NCI-H187 treated with DMSO at 0.1 percent for 48 hours (cell line): ENCODE measurements at regions not wholly inside any gene's neighbourhood (a gene's known extent, or its start where the extent isn't known, plus 50 kb on each side); places are given as distances from the start of the nearest gene placed in this dataset.
"Not testable (repeated sequence)": the region's sequence is repeated elsewhere in the genome, so short reads cannot be mapped to it uniquely, and the experiment has no call there.

Experiments
- DNase-seq: peaks from one replicate; lab custom pipeline; 2025; lab: John Stamatoyannopoulos, UW

DNA sequence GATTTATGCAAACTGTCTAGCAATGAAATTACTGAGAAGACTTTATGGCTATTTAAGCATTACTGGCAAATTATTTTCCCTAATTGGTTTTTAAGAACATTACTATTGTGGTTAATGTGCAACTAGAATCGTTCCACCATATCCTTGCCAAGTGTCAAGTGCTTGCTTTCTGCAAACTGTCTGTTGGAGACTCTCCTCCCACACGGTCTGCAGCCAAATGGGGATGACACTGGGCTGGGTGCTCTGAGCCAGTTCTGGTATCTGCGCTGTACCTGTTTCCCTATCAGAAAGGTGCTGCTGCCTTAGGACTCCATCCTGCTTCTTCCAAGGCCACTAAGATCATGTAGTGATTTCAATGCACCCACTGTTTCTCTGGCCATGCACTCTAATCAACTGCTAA, 110.4 kb downstream of the RAMP3 start:
- DNase-seq: no peak

DNA sequence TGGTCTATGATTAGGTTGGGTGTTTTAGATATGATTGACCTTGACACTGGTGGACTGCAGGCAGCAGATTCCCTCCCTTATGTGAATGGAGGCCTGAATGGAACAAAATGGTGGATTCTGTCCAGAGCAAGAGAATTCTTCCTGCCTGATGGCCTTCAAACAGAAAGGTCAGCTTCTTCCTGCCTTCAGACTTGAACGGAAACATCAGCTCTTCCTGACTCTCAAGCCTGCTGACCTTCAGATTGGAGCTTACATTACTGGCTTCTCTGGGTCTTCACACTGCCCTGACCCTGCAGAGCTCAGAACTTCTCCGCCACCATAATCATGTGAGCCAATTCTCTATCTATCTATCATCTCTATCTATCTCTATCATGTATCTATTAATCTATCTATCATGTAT, 111.6 kb downstream of the RAMP3 start:
- DNase-seq: no peak

DNA sequence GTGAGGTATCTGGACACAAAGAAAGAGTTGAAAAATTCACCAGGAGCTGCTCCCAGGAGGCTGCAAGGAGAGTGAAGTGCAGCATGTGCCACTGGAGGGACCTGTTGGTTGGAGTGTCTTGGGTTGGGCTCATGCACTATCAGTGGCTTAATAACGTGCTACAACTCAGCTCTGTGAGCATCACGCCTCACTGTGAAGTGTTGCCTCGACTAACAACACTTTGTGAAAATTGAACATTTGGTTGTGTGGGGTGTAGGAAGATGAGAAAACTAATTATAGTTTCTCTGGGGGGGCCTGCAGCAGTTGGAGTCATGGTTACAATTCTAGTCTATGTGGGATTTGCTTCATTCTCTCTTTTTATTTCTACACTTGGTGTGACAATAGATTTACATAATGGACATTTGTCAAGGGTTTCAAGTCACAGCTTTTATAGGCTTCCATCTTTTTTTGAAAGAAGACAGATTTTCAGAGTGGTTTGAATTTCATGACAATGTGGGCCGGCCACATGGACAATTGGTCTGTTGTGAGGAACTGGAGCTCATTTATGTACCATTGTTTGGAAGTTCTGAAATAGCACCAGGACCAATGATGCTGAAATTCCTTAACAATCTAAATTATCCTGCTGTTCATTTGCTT, 121.3 kb downstream of the RAMP3 start:
- DNase-seq: no peak

DNA sequence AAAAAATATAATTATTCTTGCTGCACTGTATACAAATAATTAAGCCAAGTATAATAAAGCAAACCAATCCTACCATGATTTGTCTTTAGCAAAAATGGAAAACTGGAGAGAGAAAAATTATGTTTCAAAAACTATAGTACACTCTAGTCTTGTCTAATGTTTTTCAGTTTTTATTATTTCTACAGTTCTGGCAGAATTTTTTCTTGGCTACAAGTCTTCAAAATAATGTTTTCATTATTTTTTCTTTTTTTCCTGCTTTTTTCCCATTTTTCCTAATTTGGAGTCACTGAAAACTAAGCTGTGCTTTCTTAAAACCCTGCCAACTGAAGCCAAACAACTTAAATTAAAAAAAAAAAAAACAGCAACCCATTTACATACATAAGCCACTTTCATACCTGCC, 132.0 kb downstream of the RAMP3 start:
- not testable (repeated sequence) for DNase-seq

DNA sequence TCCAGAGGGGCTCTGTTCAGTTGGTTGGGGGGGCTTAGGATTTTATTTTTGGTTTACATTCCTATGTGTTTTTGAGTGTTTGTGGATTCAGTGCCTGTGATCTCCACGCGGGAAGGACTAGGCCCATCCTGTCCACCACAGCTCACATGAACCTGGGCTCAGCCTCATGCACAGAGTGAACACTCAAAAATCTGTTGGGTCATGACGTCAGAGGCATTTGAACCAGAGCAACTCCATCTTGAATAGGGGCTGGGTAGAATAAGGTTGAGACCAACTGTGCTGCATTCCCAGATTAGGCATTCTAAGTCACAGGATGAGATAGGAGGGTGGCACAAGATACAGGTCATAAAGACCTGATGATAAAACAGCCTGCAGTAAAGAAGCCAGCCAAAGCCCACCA, 133.3 kb downstream of the RAMP3 start:
- no peak for DNase-seq

DNA sequence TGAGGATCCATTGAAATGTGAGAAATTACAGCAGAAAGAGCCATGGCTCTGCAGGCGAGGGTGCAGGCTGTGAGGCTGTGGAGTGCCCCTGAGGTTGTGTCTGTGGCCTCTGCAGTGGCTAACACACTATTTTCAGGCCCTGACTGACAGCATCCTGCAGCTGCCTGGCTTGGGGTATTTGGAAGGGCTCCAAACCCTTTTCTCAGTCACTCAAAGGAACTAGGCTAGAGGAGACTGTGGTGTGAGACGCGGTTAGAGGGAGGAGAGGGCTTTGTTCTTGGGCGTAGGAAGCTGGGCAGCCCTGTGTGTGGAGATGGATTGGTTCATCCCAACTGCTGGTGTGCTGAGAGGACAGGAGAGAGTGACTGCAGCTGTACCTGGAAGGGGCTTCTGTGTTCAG, 134.9 kb downstream of the RAMP3 start:
- DNase-seq: no peak

DNA sequence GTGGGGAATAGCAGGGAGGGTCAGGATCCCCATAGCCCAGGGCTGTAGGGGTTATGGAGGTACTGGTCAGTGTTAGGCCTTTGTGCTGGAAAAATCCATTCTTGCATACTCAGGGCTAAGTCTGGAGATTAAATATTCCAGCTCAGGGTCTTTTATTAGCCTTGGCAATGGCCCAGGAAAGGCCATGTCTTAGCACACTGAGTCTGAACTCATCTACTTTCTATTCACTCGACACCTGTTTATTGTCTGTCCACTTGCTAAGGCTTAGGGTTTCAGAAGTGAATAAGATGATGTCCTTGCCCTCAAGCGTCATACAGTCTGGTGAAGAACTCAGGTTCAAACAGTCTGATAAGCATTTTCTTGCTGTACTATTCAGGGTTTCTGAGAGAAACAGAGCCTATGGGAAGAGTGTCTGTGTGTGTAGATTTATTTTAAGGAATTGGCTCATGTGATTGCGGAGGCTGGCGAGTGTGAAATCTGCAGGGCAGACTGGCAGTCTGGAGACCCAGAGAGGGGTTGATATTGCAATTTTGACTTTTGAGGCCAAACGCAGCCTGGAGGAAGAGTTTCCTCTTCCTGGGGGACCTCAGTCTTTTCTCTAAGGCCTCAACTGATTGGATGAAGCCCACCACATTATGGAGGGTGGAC, 135.8 kb downstream of the RAMP3 start:
- no peak for DNase-seq

DNA sequence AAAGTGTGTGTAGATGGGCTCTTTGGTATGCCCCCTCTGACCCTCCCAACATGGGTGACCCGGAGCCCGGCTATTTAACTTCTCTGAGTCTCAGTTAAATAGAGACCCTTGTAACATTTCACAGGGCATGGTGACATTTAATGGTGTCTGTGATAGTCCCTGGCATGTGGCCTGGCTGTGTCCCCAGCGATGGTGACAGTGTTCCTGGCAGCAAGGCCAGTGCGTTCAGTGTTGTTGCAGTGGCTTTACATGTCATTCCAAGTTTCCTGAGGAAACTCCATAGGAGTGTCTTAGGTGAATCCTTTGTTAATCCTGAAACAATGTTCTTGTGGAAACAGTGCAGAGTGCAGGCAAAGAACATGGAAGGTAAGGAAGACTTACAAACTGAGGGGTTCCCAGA, 137.0 kb downstream of the RAMP3 start:
- DNase-seq: no peak

DNA sequence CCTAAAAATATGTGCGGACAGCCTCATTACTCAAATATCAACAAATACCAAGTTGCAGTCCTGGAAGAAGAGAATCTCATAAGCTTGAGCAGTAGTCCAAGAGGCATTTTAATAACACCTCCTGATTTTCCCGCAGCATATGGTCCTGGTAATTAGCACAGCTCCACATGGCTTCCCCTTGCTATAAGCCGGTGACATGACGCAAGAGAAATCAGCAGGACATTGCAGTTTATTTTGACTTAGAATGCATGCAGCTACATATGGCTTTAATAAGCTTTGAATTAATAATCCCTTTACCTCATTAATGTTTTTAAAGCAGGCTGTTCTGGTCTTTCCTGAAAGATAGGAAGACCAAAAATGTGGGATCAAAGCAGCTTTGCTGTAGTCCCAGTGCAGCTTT, 137.6 kb downstream of the RAMP3 start:
- DNase-seq: no peak

DNA sequence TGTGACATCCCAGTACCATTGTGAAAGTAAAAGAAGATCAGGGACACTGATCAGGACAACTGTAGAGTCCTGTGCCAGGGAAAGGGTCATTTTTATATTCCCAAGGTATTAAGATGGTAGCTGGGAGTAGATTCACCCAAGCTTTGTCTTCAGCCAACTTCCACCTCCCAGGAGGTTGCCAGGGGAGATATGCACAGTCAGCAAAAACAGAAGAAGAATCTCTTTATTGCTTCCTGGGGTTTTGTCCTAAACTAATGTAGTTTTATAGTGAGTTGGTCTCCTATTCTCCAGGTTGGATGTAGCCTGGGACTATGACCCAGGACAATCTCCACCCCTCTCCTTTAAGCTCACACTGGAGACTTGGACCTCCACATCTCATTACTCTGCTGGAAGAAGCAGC, 139.2 kb downstream of the RAMP3 start:
- DNase-seq: no peak

DNA sequence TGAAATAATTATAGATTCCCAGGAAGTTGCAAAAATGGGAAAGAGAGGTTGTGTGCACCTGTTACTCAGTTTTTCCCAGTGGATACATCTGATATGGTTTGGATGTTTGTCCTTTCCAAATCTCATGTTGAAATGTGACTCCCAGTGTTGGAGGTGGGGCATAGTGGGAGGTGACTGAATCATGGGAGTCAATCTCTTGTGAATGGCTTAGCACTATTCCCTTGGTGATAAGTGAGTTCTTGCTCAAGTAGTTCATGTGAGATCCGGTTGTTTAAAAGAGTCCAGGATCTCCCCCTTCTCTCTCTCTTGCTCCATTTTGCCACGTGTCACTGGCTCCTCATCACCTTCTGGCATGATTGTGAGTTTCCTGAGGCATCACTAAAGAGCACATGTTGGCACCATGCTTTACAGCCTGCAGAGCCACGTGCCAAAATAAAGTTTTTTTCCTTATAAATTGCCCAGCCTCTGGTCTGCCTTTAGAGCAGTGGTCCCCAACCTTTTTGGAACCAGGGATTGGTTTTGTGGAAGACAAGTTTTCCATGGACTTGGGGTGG, 149.2 kb downstream of the RAMP3 start:
- DNase-seq: no peak

DNA sequence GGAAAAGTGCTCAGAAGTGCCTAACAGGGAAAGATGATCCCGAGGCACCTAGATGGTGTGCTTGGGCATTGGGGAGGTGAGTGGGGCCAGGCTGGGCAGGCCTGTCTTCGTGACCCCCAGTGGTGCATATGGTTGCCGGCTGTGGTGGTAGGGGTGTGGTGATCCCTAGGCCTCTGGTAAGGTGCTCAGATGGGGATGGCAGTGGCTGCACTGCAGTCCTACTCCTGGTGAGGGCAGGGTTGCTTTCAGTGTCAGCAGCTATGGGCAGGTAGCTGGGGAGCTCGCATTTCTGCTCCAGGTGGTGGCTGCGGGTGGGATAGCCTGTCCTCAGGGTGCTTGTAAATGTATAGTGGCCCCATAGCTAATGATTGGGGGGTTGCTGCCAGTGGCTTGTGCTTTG, 154.0 kb downstream of the RAMP3 start:
- DNase-seq: no peak

DNA sequence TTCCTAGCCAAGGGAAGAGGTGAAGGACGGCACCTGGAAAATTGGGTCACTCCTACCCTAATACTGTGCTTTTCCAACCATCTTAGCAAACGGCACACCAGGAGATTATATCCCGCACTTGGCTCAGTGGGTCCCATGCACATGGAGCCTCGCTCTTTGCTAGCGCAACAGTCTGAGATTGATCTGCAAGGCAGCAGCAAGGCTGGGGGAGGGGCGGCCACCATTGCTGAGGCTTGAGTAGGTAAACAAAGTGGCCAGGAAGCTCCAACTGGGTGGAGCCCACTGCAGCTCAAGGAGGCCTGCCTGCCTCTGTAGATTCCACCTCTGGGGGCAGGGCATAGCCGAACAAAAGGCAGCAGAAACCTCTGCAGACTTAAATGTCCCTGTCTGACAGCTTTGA, 157.9 kb downstream of the RAMP3 start:
- DNase-seq: not testable (repeated sequence)

DNA sequence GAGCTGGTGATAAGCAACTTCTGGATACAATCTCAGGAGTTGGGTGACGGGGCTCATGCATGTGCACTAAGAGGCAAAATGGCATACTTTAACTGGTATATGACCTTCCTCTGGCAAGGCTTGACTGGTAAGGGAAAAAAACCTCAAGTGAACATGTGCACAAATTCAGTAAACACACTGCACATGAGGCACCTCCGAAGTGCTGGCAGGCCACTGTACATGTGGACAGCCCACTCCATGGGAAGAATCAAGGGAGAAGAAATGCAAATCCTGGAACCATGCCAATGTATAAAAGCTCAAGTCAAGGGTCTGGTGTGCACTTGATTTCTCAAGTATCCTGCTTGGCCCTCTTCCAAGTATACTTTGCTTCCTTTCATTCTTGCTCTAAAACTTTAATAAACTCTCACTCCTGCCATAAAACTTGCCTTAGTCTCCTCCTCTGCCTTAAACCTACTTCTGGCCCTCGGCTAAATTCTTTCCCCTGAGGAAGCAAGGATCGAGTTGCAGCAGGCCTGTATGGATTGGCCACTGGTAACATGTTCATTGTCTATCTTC, 167.2 kb downstream of the RAMP3 start:
- DNase-seq: no peak

DNA sequence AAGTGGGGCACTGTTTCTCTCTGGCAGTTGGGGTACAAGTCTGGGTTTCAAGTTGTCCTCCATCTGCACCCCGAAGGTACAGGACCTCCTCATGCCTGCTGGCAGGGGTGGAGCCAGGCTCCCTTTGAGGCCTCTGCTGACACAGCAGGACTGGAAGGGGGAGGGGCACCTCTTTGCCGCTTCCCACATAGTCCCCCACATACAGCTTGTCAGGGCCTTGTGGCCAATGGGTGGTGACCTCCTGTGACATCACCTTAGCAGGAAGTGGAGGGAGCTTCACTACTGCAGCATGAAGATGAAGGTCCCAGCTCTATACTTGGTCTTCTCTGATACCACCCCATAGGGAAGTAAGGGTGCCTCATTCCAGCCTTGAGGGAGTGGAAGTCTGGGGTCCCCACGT, 167.8 kb downstream of the RAMP3 start:
- no peak for DNase-seq

DNA sequence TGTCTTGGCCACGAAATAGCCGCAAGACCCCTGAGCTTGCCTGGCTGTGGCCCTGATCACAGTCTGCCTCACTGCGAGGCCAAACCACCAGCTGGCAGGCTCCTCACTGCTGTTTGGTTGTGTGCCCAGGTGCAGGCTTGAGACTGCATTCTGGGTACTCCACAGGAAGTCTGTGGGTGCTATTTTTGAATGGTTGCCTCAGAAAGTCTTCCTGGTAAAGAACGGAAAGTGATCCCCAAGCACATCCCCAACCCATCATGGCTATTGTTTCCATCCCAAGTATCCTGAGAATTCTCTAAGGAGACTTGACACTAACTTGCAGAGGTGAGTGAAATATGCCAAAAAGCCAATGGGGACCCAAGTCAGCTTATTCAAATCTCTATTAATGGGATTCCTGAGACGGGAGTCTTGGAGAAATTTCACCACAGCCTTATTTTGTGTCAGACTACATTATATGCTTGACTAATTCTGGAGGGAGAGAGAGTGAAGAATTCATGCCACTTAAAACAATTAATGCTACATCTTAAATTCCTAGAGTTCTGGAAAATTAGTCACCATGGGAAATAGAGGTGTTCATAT, 170.9 kb downstream of the RAMP3 start:
- no peak for DNase-seq

DNA sequence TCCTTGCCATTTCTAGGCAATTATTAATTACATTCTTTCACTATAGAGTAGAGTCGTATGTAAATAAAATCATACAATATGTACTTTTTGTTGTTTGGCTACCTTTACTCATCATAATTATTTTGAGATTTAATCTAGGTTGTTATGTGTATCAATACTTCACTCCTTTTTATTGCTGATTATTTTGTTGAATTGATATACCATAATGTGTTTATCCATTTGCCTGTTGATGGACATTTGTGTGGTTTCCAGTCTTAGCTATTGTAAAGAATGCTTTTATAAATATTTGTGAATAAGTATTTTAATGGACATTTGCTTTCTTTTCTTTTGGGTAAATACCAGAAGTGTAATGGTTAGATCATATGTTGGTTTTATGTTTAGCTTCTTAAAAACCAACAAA, 174.0 kb downstream of the RAMP3 start:
- DNase-seq: no peak

DNA sequence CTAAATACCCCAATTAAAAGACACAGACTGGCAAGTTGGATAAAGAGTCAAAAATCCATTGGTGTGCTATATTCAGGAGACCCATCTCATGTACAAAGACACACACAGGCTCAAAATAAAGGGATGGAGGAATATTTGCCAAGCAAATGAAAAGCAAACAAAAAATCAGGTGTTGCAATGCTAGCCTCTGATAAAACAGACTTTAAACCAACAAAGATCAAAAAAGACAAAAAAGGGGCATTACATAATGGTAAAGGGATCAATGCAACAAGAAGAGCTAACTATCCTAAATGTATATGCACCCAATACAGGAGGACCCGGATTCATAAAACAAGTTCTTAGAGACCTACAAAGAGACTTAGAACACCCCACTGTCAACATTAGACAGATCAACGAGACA, 177.4 kb downstream of the RAMP3 start:
- DNase-seq: not testable (repeated sequence)

DNA sequence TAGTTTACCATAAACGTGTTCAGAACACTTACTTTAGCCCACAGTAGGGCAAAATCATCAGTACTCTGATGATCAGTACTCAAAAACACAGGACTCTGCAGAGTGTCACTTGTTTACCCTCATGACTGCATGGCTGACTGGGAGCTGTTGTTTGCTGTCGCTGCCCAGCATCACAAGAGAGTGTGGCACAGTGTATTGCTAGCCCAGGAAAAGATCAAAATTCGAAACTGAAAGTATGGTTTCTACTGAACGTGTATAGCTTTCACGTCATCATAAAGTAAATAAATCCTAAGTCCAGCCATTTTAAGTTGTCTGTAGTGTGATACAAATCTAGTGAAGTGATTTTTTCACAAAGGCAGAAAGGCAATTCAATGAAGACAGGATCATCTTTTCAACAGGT, 184.6 kb downstream of the RAMP3 start:
- DNase-seq: no peak

DNA sequence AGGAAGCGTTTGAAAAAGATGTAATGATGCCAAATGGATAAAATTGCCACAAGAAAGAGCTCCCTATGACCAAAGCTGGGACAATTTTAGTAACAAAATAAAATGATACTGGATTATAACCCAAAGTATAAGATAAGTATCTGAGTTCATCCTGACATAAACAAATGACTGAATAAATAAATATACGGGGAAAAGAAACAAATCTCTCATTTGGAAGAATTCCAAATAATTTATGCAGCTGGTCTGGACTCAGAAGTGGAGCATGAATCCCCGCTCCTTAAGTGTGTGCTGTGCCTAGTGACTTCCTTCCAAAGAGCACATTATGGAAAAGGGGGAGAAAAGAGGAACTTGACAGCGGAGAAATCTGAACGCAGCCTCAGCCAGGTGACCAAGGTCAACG, 186.2 kb downstream of the RAMP3 start:
- DNase-seq: no peak

DNA sequence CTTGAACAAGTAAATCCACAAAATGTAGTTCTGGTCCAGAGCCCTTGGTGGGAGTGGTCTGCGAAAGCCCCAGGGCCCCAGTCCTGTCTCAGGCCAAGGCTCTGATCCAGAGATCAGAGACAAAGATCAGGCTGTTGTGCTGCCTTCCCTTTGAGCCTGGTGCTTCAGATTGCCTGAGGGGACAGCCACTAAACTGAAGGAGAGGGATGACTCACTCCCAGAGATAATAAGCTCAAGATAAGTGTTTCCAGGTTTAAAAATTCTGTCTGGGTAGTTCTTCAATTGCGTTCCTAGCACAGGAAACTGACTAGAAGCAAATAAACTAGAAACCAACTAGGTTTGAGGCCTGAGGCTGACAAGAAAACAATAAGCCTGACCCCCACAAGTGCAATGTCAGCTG, 190.2 kb downstream of the RAMP3 start:
- no peak for DNase-seq

DNA sequence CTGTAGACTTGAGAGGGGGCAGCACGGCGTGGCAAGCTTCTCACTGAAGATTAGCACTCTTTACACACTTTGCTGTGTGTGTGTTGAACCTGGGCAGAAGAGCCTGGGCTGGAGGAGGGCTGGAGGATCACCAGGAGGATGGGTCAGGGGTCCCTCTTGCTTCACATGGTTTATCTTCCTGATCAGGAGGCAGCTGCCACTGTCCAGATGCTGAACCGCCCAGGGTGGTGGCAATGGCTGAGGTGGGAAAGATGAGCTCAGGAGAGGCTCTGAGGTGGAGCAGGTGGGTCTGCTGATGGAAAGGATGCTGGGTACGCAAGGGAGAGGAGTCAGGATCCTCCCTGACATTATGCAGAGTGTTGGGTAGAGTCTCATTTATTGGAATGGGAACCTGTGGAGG, 191.5 kb downstream of the RAMP3 start:
- no peak for DNase-seq

DNA sequence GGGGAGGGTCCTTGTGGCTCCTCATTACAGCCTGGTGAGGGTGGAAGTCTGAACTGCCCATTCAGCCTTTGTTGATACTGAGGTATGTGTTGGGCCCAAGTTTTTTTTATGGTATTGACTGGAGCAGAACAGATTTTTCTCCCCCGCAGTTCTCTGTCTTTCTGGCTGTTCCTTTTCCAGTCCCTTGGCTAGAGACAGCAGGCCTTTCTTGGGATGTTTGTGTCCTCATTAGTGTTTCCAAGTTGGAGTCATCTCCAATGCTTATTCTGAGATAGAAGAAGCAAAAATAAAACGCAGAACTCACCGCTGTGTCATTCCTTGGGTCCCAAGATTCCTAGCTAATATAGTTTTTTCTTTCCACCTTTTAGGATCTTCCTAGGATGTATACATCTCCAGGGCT, 193.3 kb downstream of the RAMP3 start:
- no peak for DNase-seq
